OCI-LY7 (cell line): ENCODE measurements at regions not wholly inside any gene's neighbourhood (a gene's known extent, or its start where the extent isn't known, plus 50 kb on each side); places are given as distances from the start of the nearest gene placed in this dataset.

Source experiments
- BruUV-seq: library from RNA; stranded (reverse); fragments of 400-500 nt; replicated peaks from 2 replicates; lab custom pipeline; 2021; lab: Mats Ljungman, UMichigan
- CTCF ChIA-PET: fragments of 300-600 bp; sonication (Branson Sonifier 250); formaldehyde crosslinking; loops from one replicate; lab custom pipeline; 2022; ENCODE audit warnings: antibody characterized with exemption; ENCODE audit not compliant: unreplicated experiment; lab: Charles Lee
- POLR2A ChIA-PET: fragments of 300-600 bp; sonication (Branson Sonifier 250); formaldehyde crosslinking; loops from one replicate; lab custom pipeline; 2022; ENCODE audit warnings: antibody characterized with exemption; lab: Charles Lee
- DNase-seq: peaks from one replicate; pipeline ENCODE4 v3.0.0-alpha.2; 2015; ENCODE audit warnings: low spot score
- H2AFZ ChIP-seq: fragments of 200-600 bp; sonication (generic), shearing (Covaris generic); 2 replicates; pipeline ENCODE4 v1.6.1; 2014; ENCODE audit warnings: mild to moderate bottlenecking, antibody characterized with exemption, low read length, moderate library complexity
- H3K27ac ChIP-seq: fragments of 200-600 bp; sonication (generic); 2 replicates; pipeline ENCODE4 v1.5.1; 2014; ENCODE audit warnings: mixed run types, low read depth, mild to moderate bottlenecking, moderate library complexity, low read length, inconsistent platforms; ENCODE audit not compliant: poor library complexity, severe bottlenecking
- H3K36me3 ChIP-seq: fragments of 200-600 bp; sonication (generic); 2 replicates; pipeline ENCODE4 v1.6.1; 2014; ENCODE audit warnings: mild to moderate bottlenecking, antibody characterized with exemption, low read length, moderate library complexity, mixed read lengths; ENCODE audit not compliant: insufficient read depth
- H3K4me1 ChIP-seq: fragments of 200-600 bp; sonication (generic); 2 replicates; pipeline ENCODE4 v1.5.1; 2014; ENCODE audit warnings: mild to moderate bottlenecking, low read length; ENCODE audit not compliant: insufficient read depth, poor library complexity, severe bottlenecking
- H3K4me2 ChIP-seq: fragments of 200-600 bp; sonication (generic); 2 replicates; pipeline ENCODE4 v1.6.1; 2014; ENCODE audit warnings: mild to moderate bottlenecking, low read length
- H3K4me3 ChIP-seq: fragments of 200-600 bp; sonication (generic); 2 replicates; pipeline ENCODE4 v1.5.1; 2014; ENCODE audit warnings: mild to moderate bottlenecking, low read depth, low read length; ENCODE audit not compliant: poor library complexity, severe bottlenecking
- H3K79me2 ChIP-seq: fragments of 200-600 bp; sonication (generic); 2 replicates; pipeline ENCODE4 v1.6.1; 2016; ENCODE audit warnings: low read depth, mild to moderate bottlenecking, low read length, moderate library complexity, mixed read lengths; ENCODE audit not compliant: insufficient read depth
- H3K9me2 ChIP-seq: fragments of 200-600 bp; sonication (generic); 2 replicates; pipeline ENCODE4 v1.6.1; 2016; ENCODE audit warnings: mild to moderate bottlenecking, low read length, mixed read lengths; ENCODE audit not compliant: insufficient read depth
- H3K9me3 ChIP-seq: fragments of 200-600 bp; sonication (generic); 2 replicates; pipeline ENCODE4 v1.6.1; 2014; ENCODE audit warnings: mild to moderate bottlenecking, mixed run types, low read length, mixed read lengths
- H4K20me1 ChIP-seq: fragments of 200-600 bp; sonication (generic); 2 replicates; pipeline ENCODE4 v1.6.1; 2014; ENCODE audit warnings: mild to moderate bottlenecking, antibody characterized with exemption, low read length, moderate library complexity, mixed read lengths; ENCODE audit not compliant: insufficient read depth
- EZH2phosphoT487 ChIP-seq: fragments of 200-600 bp; sonication (generic); IDR thresholded peaks from 2 replicates; pipeline ENCODE4 v1.6.1; 2018; ENCODE audit warnings: low read depth, borderline replicate concordance, mild to moderate bottlenecking, mixed run types, antibody characterized with exemption, low read length, moderate library complexity, mixed read lengths
- intact Hi-C: fragments of 100-400 bp; cut with micrococcal nuclease; formaldehyde crosslinking; loops from one replicate; pipeline ENCODE4 v1.10.0; 2022; ENCODE audit not compliant: unreplicated experiment
- TF ChIP-seq, protein P1 (sequence below): fragments of 200-600 bp; sonication (generic); conservative IDR thresholded peaks from 2 replicates; pipeline ENCODE4 v1.5.1; 2014; ENCODE audit warnings: mild to moderate bottlenecking, antibody characterized with exemption, low read length, moderate library complexity, mixed read lengths

DNA sequence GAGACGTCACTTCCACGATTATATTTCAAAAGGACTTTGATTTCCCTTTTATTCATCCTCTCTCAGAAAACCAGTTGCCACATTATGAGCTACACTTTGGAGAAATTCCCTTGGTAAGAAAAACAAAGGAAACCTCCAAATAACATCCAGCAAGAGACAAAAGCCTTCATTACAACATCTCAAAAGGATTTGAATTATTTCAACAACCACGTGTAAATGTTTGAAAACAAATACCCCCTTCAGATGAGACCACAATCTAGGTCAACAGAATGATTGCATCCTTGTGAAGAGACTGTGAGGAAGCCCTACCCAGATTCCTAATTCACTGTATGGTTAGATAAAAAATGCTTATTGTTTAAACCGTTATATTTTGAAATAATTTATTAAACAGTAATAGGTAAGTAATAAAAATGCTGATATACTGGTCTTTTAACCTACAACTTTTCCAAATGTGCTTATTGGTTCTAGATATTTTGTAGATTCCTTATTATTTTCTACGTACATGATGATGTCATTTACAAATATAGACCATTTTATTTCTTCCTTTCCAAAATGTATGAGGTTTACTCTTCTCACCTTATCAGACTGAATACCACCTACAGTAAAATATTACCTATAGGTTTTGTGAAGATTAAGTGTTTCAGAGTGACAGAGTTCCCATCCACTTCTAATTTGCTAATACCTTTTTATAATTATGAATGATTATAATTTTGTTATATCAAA, 922.7 kb upstream of the CHAC2 start:
- H3K9me2 ChIP-seq = no peaks in the 10 kb centered on the region
- no peak overlapping the region for H2AFZ ChIP-seq
- CTCF ChIA-PET = no interaction called here
- TF ChIP-seq EZH2phosphoT487 = no peak
- TF ChIP-seq, protein P1, sequence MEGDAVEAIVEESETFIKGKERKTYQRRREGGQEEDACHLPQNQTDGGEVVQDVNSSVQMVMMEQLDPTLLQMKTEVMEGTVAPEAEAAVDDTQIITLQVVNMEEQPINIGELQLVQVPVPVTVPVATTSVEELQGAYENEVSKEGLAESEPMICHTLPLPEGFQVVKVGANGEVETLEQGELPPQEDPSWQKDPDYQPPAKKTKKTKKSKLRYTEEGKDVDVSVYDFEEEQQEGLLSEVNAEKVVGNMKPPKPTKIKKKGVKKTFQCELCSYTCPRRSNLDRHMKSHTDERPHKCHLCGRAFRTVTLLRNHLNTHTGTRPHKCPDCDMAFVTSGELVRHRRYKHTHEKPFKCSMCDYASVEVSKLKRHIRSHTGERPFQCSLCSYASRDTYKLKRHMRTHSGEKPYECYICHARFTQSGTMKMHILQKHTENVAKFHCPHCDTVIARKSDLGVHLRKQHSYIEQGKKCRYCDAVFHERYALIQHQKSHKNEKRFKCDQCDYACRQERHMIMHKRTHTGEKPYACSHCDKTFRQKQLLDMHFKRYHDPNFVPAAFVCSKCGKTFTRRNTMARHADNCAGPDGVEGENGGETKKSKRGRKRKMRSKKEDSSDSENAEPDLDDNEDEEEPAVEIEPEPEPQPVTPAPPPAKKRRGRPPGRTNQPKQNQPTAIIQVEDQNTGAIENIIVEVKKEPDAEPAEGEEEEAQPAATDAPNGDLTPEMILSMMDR = no peak
- H4K20me1 ChIP-seq = no peaks in the 10 kb centered on the region
- H3K4me2 ChIP-seq = no peak overlapping the region
- DNase-seq = no peak
- intact Hi-C loops = no loop called here
- POLR2A ChIA-PET = no interaction called here
- H3K9me3 ChIP-seq = no peaks in the 10 kb centered on the region
- BruUV-seq = no TSS peak
- no peak overlapping the region for H3K4me3 ChIP-seq
- H3K4me1 ChIP-seq = no peaks in the 10 kb centered on the region
- no peaks in the 10 kb centered on the region for H3K36me3 ChIP-seq
- no peak overlapping the region for H3K27ac ChIP-seq
- H3K79me2 ChIP-seq = no peaks in the 10 kb centered on the region

DNA sequence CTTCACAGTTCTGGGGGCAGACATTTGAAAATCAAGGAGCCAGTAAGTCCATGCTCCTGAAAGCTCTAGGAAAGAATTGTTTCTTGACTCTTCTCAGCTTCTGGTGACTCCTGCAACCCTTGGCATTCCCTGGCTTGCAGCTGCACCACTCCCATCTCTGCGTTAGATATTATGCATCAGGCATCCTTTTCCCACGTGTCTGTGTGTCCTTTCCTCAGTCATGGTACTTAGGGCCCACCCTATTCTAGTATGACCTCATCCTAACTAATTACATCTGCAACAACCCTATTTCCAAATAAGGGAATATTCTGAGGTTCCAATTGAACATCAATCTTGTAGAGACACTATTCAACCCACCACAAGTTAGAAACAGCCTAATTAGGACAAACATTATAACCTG, 931.7 kb upstream of the CHAC2 start:
- no peak overlapping the region for H3K4me2 ChIP-seq
- H3K36me3 ChIP-seq = no peaks in the 10 kb centered on the region
- ChIA-PET CTCF (no interaction called here), POLR2A (no interaction called here)
- no peaks in the 10 kb centered on the region for H3K9me3 ChIP-seq
- no peak for TF ChIP-seq EZH2phosphoT487
- TF ChIP-seq, protein P1 = no peak
- H3K9me2 ChIP-seq = no peaks in the 10 kb centered on the region
- H4K20me1 ChIP-seq = no peaks in the 10 kb centered on the region
- H3K4me3 ChIP-seq = no peak overlapping the region
- BruUV-seq = no TSS peak
- no peak for DNase-seq
- no peak overlapping the region for H2AFZ ChIP-seq
- H3K79me2 ChIP-seq = no peaks in the 10 kb centered on the region
- H3K27ac ChIP-seq = no peak overlapping the region
- no peaks in the 10 kb centered on the region for H3K4me1 ChIP-seq
- intact Hi-C loops = no loop called here

DNA sequence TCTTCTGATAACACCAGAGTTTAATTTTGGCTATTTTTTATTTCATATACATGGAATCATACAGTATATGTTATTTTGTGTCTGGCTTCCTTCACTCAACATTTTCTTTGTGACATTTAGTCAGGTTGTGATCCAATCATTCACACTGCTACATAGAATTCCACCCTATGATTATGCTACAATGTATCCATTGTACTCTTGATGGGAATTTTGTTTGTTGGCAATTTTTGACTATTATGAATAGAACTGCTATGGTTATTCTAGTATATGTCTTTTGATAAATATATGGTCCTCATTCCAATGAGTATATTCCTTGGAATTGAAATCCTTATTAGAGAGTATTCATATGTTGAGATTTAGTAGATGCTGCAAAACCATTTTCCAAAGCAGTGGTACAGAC, 936.4 kb upstream of the CHAC2 start:
- BruUV-seq = no TSS peak
- Histone ChIP-seq H3K9me3 (no peaks in the 10 kb centered on the region), H3K4me3 (no peak overlapping the region), H3K9me2 (no peaks in the 10 kb centered on the region), H2AFZ (no peak overlapping the region), H4K20me1 (no peaks in the 10 kb centered on the region), H3K79me2 (no peaks in the 10 kb centered on the region), H3K4me2 (no peak overlapping the region), H3K36me3 (no peaks in the 10 kb centered on the region), H3K4me1 (no peaks in the 10 kb centered on the region), H3K27ac (no peak overlapping the region)
- ChIA-PET POLR2A (no interaction called here), CTCF (no interaction called here)
- intact Hi-C loops = no loop called here
- no peak for DNase-seq
- TF ChIP-seq, protein P1 = no peak
- TF ChIP-seq EZH2phosphoT487 = no peak
